Loucy (cell line): ENCODE measurements at regions not wholly inside any gene's neighbourhood (a gene's known extent, or its start where the extent isn't known, plus 50 kb on each side); places are given as distances from the start of the nearest gene placed in this dataset.

Experiments
- H2AFZ ChIP-seq: fragments of 200-600 bp; sonication (generic); 2 replicates; pipeline ENCODE4 v1.6.0; 2016; ENCODE audit warnings: antibody characterized with exemption, mild to moderate bottlenecking, low read length, moderate library complexity
- H3F3A ChIP-seq: fragments of 200-600 bp; 2 replicates; pipeline ENCODE4 v1.6.0; 2016; ENCODE audit warnings: antibody characterized with exemption, low read depth, mild to moderate bottlenecking
- H3K27me3 ChIP-seq: fragments of 200-600 bp; sonication (generic); 2 replicates; pipeline ENCODE4 v1.6.1; 2014; ENCODE audit warnings: low read length, mild to moderate bottlenecking; ENCODE audit not compliant: insufficient read depth, poor library complexity, severe bottlenecking
- H3K36me3 ChIP-seq: fragments of 200-600 bp; sonication (generic); 2 replicates; pipeline ENCODE4 v1.6.1; 2016; ENCODE audit warnings: low read length; ENCODE audit not compliant: insufficient read depth
- H3K4me1 ChIP-seq: fragments of 200-600 bp; sonication (generic); 2 replicates; pipeline ENCODE4 v1.5.1; 2014; ENCODE audit warnings: low read length, mild to moderate bottlenecking; ENCODE audit not compliant: insufficient read depth, poor library complexity, severe bottlenecking
- H3K4me2 ChIP-seq: fragments of 200-600 bp; sonication (generic); 2 replicates; pipeline ENCODE4 v1.6.0; 2014; ENCODE audit warnings: antibody characterized with exemption, low read length, low read depth, mild to moderate bottlenecking; ENCODE audit not compliant: poor library complexity, severe bottlenecking
- H3K4me3 ChIP-seq: fragments of 200-600 bp; sonication (generic); 2 replicates; pipeline ENCODE4 v1.5.1; 2014; ENCODE audit warnings: low read length, mild to moderate bottlenecking, mixed read lengths; ENCODE audit not compliant: poor library complexity, severe bottlenecking
- H3K79me2 ChIP-seq: fragments of 200-600 bp; sonication (generic); 2 replicates; pipeline ENCODE4 v1.6.1; 2014; ENCODE audit warnings: low read length; ENCODE audit not compliant: insufficient read depth
- H3K9ac ChIP-seq: fragments of 200-600 bp; sonication (generic); 2 replicates; pipeline ENCODE4 v1.6.0; 2014; ENCODE audit warnings: mild to moderate bottlenecking, low read depth, low read length, moderate library complexity; ENCODE audit not compliant: poor library complexity, severe bottlenecking
- H3K9me2 ChIP-seq: fragments of 200-600 bp; sonication (generic); replicated peaks from 2 replicates; pipeline ENCODE4 v1.6.1; 2016; ENCODE audit warnings: low read depth, low read length, mixed read lengths
- H3K9me3 ChIP-seq: fragments of 200-600 bp; sonication (generic); 2 replicates; pipeline ENCODE4 v1.6.1; 2014; ENCODE audit warnings: mild to moderate bottlenecking, antibody characterized with exemption, low read length, low read depth; ENCODE audit not compliant: insufficient read depth
- H4K20me1 ChIP-seq: fragments of 200-600 bp; sonication (generic); 2 replicates; pipeline ENCODE4 v1.6.0; 2014; ENCODE audit warnings: antibody characterized with exemption, low read length, mild to moderate bottlenecking; ENCODE audit not compliant: insufficient read depth, poor library complexity, severe bottlenecking
- EZH2phosphoT487 ChIP-seq: fragments of 200-600 bp; IDR thresholded peaks from 2 replicates; pipeline ENCODE4 v1.6.1; 2018; ENCODE audit warnings: antibody characterized with exemption, mild to moderate bottlenecking, moderate library complexity, borderline replicate concordance
- TF ChIP-seq, protein P1 (sequence below): fragments of 200-600 bp; sonication (generic); conservative IDR thresholded peaks from 2 replicates; pipeline ENCODE4 v1.5.1; 2014; ENCODE audit warnings: mild to moderate bottlenecking, antibody characterized with exemption, low read length

DNA sequence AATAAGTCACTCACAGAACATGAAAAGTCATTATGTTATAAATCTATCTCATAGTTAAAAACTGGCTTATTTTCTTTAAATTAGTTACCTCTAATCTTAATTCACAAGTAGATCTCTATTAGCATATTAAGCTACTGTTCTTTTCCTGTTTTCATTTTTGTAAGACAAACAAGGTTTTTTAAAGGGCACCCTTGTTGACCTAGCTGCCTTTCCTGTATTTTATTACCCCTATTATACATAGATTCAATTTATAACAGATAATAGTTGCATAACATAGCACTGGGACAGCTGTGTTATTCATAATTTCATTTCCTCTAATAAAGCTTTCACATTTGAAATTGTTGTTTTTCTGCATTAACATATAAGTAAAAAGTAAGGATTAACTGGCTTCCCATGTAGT lies 1500.7 kb upstream of the FLRT2 start:
- Histone ChIP-seq H2AFZ (no peak overlapping the region), H3K9me3 (no peaks in the 10 kb centered on the region), H3K4me2 (no peak overlapping the region), H3K4me1 (no peaks in the 10 kb centered on the region), H4K20me1 (no peaks in the 10 kb centered on the region), H3F3A (no peaks in the 10 kb centered on the region), H3K27me3 (no peaks in the 10 kb centered on the region), H3K36me3 (no peaks in the 10 kb centered on the region), H3K79me2 (no peaks in the 10 kb centered on the region), H3K4me3 (no peak overlapping the region), H3K9me2 (no peaks in the 10 kb centered on the region), H3K9ac (no peak overlapping the region)
- TF ChIP-seq, protein P1, sequence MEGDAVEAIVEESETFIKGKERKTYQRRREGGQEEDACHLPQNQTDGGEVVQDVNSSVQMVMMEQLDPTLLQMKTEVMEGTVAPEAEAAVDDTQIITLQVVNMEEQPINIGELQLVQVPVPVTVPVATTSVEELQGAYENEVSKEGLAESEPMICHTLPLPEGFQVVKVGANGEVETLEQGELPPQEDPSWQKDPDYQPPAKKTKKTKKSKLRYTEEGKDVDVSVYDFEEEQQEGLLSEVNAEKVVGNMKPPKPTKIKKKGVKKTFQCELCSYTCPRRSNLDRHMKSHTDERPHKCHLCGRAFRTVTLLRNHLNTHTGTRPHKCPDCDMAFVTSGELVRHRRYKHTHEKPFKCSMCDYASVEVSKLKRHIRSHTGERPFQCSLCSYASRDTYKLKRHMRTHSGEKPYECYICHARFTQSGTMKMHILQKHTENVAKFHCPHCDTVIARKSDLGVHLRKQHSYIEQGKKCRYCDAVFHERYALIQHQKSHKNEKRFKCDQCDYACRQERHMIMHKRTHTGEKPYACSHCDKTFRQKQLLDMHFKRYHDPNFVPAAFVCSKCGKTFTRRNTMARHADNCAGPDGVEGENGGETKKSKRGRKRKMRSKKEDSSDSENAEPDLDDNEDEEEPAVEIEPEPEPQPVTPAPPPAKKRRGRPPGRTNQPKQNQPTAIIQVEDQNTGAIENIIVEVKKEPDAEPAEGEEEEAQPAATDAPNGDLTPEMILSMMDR = no peak

DNA sequence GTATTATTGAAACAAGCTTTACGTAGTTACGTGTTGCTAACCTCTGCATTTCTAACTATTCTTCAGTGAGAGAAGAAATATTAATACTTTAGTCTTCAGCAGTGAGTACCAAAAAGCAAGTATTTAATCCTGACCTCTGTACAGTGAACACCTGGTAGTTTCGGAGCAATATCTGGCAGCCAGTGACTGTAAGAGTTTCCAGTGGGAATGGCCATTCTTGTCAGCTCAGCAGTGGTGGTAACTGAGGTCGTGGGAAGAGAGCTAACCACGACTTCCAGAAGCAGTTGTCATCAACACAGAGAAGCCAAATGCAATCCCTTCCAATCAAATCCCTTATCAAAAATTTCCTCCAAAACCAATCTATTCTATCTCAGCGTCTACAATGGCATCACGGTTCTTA lies 1500.2 kb upstream of the FLRT2 start:
- Histone ChIP-seq H2AFZ (no peak overlapping the region), H3K27me3 (no peaks in the 10 kb centered on the region), H3K9ac (no peak overlapping the region), H4K20me1 (no peaks in the 10 kb centered on the region), H3K79me2 (no peaks in the 10 kb centered on the region), H3K9me2 (no peaks in the 10 kb centered on the region), H3K36me3 (no peaks in the 10 kb centered on the region), H3K4me3 (no peak overlapping the region), H3K4me1 (no peaks in the 10 kb centered on the region), H3F3A (no peaks in the 10 kb centered on the region), H3K4me2 (no peak overlapping the region), H3K9me3 (no peaks in the 10 kb centered on the region)
- TF ChIP-seq EZH2phosphoT487 = no peak
- TF ChIP-seq, protein P1 = no peak

DNA sequence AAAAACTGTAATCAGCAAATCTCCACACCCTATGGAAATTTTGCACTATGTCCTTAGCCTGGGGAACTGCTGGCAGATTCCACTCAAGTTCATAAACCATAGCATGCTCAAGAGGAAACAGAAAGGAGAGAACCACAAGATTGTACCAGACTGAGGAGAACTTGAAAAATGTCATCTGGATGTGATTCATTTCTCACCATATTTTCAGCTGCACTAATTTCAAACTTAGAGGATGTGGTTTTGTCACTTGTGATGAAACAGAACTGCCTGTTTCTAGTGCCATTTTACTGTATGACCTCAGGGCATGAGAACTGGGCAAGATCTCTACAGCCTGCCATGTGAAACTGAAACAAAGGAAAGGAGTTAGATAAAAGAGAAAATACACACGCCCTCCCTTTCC lies 1493.1 kb upstream of the FLRT2 start:
- Histone ChIP-seq H3K9ac (no peak overlapping the region), H3K4me2 (no peak overlapping the region), H3F3A (no peaks in the 10 kb centered on the region), H4K20me1 (no peaks in the 10 kb centered on the region), H3K4me3 (no peak overlapping the region), H2AFZ (no peak overlapping the region), H3K9me3 (no peaks in the 10 kb centered on the region), H3K27me3 (no peaks in the 10 kb centered on the region), H3K9me2 (no peaks in the 10 kb centered on the region), H3K36me3 (no peaks in the 10 kb centered on the region), H3K79me2 (no peaks in the 10 kb centered on the region), H3K4me1 (no peaks in the 10 kb centered on the region)
- no peak for TF ChIP-seq EZH2phosphoT487
- TF ChIP-seq, protein P1 = no peak
